ENCODE measurements at regions not wholly inside any gene's neighbourhood (a gene's known extent, or its start where the extent isn't known, plus 50 kb on each side); places are given as distances from the start of the nearest gene placed in this dataset.
"Not testable (repeated sequence)": the region's sequence is repeated elsewhere in the genome, so short reads cannot be mapped to it uniquely, and the experiment has no call there.

DNA sequence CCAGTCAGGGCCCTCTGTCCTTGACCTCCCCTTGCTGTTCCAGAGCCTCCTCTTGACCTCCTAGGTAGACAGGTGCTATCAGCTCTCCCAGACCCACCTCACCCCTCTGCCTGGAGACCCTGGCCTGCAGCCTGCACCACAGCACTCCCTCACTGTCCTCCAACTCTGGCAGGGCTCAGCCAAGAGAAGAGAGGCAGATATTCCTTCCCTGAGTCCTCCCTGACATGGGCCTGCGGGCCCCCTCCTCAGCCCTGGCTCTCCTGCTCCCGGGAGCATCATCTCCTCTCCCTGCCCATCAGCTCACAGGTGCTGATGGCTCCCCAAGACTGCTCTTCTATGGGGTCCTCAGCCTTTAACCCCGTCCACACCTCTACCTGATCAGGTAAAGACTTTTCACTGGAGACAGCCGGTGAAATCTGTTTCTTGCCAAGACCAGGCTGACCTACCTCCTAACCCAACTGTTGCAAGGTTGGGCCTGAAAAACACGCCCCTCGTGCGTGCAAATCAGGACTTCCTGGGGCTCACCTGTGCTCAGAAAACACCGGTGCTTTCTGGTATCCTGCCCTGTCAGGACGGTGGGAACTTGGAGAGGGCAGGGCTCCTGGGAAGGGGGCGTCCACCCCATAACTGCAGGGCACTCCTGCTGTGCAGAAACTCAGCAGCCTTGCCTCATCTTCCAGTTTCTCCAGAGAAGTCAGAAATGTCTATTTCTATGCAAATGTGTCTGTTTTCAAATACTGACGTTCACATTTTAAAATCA lies 160.7 kb downstream of the SHANK2 start:
- TF ChIP-seq, protein P1, sequence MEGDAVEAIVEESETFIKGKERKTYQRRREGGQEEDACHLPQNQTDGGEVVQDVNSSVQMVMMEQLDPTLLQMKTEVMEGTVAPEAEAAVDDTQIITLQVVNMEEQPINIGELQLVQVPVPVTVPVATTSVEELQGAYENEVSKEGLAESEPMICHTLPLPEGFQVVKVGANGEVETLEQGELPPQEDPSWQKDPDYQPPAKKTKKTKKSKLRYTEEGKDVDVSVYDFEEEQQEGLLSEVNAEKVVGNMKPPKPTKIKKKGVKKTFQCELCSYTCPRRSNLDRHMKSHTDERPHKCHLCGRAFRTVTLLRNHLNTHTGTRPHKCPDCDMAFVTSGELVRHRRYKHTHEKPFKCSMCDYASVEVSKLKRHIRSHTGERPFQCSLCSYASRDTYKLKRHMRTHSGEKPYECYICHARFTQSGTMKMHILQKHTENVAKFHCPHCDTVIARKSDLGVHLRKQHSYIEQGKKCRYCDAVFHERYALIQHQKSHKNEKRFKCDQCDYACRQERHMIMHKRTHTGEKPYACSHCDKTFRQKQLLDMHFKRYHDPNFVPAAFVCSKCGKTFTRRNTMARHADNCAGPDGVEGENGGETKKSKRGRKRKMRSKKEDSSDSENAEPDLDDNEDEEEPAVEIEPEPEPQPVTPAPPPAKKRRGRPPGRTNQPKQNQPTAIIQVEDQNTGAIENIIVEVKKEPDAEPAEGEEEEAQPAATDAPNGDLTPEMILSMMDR (IDR thresholded peaks at IDR 0.05; ENCODE audit: control extremely low read depth, extremely low read depth, low read depth, missing control alignments), result no peak
- ChIA-PET POLR2A (no interaction called here), CTCF (no interaction called here)
- no peak for DNase-seq (ENCODE audit: extremely low spot score)

DNA sequence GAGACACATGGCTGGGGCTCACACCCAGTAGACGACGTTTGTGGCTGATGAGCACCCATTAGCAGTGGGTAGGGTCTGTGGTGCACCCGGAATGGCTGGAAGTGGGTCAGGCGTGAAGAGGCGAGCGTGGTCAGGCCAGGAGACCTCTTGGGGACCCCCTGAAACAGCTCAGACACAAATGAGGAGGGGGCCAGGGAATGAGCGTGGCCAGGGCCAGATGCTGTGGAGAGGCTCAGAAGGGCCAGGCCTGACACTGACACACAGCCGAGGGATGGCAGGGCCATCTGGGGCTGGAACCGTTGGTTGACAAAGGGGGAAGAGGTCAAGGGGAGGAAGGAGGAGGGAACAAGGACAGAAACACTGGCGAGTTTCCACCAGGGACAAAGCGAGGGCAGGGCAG lies 162.8 kb downstream of the SHANK2 start:
- POLR2A ChIA-PET, result no interaction called here
- CTCF ChIA-PET, result no interaction called here
- TF ChIP-seq, protein P1 (IDR thresholded peaks at IDR 0.05; ENCODE audit: control extremely low read depth, extremely low read depth, low read depth, missing control alignments), result no peak
- DNase-seq (ENCODE audit: extremely low spot score), result no peak

DNA sequence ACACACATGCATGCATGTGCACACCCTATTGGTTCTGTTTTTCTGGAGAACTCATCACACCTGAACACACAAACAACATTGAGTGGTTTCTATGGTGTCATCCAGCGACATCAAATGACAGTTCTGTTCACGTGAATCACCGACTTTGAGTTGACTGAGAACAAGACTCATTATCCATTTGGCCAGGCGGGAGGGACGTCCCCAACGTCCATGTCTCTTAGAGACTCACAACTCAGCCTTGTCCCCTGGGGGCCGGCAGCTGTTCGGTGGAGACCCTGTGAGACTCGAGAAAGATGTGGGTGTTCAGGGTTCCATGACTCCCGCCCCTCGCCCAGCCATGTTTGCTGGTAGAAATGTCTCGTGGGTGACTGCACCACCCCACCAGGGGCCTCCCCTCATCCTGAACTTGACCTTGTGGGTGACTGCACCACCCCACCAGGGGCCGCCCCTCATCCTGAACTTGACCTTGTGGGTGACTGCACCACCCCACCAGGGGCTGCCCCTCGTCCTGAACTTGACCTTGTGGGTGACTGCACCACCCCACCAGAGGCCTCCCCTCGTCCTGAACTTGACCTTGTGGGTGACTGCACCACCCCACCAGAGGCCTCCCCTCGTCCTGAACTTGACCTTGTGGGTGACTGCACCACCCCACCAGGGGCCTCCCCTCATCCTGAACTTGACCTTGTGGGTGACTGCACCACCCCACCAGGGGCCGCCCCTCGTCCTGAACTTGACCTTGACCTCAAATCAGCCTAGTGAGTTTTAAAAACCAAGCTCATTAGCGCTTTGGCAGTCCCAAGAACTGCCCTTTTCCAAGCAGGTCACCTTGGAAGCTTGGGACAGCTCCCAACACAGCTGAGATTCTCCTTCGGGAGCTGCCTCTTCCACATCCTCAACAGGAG lies 163.8 kb downstream of the SHANK2 start:
- POLR2A ChIA-PET, CTCF ChIA-PET: not testable (repeated sequence)
- peak; percentile 47 for DNase-seq (ENCODE audit: extremely low spot score)

DNA sequence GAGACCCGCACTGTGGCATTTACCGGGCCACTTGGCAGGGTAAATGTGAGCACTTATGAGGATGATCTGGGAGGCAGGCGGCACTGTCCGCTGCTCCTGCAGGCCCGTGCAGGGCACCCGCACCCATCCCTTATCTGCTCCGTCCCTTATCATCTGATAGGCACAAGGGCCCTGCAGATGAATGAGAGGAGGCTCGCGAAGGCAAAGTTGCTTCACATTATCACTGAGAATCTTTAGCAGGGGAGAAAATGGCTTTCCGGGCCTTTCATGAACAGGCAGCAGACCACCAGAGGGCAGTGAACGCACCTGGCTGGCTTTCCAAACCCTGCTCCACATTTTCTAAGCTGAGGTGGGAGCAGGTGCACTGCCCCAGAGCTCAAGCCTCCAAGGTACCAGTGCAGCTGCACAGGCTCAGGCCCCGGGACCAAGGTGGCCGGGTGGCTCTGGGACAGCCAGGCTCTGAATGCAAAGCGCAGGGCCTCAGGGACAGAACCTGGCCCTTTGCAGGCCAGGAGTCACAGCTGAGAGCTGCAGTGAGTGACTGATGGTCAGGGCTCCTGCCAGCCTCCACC lies 165.6 kb downstream of the SHANK2 start:
- CTCF ChIA-PET, result no interaction called here
- DNase-seq (ENCODE audit: extremely low spot score), result no peak
- POLR2A ChIA-PET, result no interaction called here
- TF ChIP-seq, protein P1 (IDR thresholded peaks at IDR 0.05; ENCODE audit: control extremely low read depth, extremely low read depth, low read depth, missing control alignments), result peak; percentile 26

DNA sequence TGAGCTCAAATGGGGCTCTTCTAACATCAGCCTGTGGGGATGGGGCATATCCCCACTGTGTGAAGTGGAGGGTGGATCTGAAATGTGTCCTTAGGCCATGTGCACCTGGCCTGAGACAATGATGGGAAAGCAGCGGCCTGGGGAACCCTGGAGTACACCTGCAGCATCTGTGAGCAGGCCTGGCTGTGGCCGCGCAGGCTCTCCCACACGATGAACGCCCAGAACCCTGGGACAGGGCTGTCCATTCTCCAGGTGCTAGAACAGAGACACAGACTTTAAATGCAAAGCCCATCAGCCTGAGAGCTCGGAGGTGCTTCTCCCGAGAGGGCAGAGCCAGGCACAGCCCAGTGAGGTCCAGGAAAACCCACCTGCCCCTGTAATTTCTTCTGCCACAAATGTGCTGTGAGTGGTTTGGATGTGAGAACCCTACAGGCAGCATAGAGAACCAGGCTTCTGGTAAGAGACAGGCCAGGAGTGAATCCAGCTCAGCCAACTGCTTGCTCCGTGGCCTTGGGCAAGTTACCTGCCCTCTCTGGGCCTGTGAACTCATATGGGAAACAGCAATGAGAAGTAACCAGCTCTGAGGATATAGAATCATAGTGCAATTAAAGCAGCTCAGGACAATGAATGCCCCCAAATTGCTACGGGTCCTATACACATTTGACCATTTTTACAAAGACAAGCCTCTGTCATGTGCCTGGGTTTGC lies 167.9 kb downstream of the SHANK2 start:
- TF ChIP-seq, protein P1 (IDR thresholded peaks at IDR 0.05; ENCODE audit: control extremely low read depth, extremely low read depth, low read depth, missing control alignments), result no peak
- CTCF ChIA-PET, result interaction anchor here (1.6 kb wide), 1 partner anchor 21 kb away, joined by 5 read pairs; no protein-coding TSS in a partner anchor
- POLR2A ChIA-PET, result no interaction called here
- no peak for DNase-seq (ENCODE audit: extremely low spot score)

DNA sequence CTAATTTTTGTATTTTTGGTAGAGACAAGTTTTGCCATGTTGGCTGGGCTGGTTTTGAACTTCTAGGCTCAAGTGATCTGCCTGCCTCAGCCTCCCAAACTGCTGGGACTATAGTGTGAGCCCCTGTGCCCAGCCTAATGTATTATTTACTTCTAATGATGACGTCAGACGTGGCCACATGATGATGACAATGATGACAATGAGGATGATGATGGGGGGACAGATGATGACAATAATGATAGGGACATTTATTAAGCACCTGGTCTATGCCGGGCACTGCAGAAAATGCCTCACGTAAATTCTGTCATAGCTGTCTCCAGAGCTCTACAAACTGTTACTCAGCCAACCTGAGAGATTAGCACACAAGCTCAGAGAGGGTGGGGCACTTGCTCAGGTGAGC lies 169.3 kb downstream of the SHANK2 start:
- ChIA-PET CTCF (no interaction called here), POLR2A (no interaction called here)
- TF ChIP-seq, protein P1 (IDR thresholded peaks at IDR 0.05; ENCODE audit: control extremely low read depth, extremely low read depth, low read depth, missing control alignments), result no peak

More for the DNA sequence above, 169.3 kb downstream of the SHANK2 start:
- DNase-seq (ENCODE audit: extremely low spot score), result no peak

Data from GM10248 (cell line).